ENCODE measurements at regions not wholly inside any gene's neighbourhood (a gene's known extent, or its start where the extent isn't known, plus 50 kb on each side); places are given as distances from the start of the nearest gene placed in this dataset.

- Histone ChIP-seq H3K4me1 (ENCODE audit: control insufficient read depth in 1 of 2, insufficient read depth in 2 of 2, low read length in 2 of 2) (no peaks in the 10 kb centered on the region), H3K36me3 (ENCODE audit: control insufficient read depth in 1 of 2, insufficient read depth in 2 of 2, low read length in 2 of 2) (no peaks in the 10 kb centered on the region), H3K4me3 (ENCODE audit: low read depth in 1 of 2, low read length in 2 of 2) (no peak overlapping the region), H3K9ac (ENCODE audit: low read depth in 1 of 2, low read length in 2 of 2) (no peak overlapping the region), H3K27me3 (ENCODE audit: control insufficient read depth in 1 of 2, insufficient read depth in 2 of 2, low read length in 2 of 2) (no peaks in the 10 kb centered on the region), H3K27ac (ENCODE audit: low read depth, low read length) (no peak overlapping the region), H3K9me3 (ENCODE audit: control insufficient read depth in 1 of 2, low read length in 2 of 2) (peaks cover 0 to 6% of the 10 kb centered on the region in 2 donors)
Measured at GRCh38 chr2:79272616-79273015, 113.1 kb upstream of the REG3A start.

- Histone ChIP-seq H3K4me3 (ENCODE audit: low read depth in 1 of 2, low read length in 2 of 2) (no peak overlapping the region), H3K27me3 (ENCODE audit: control insufficient read depth in 1 of 2, insufficient read depth in 2 of 2, low read length in 2 of 2) (no peaks in the 10 kb centered on the region), H3K27ac (ENCODE audit: low read depth, low read length) (no peak overlapping the region), H3K36me3 (ENCODE audit: control insufficient read depth in 1 of 2, insufficient read depth in 2 of 2, low read length in 2 of 2) (no peaks in the 10 kb centered on the region), H3K4me1 (ENCODE audit: control insufficient read depth in 1 of 2, insufficient read depth in 2 of 2, low read length in 2 of 2) (no peaks in the 10 kb centered on the region), H3K9ac (ENCODE audit: low read depth in 1 of 2, low read length in 2 of 2) (no peak overlapping the region), H3K9me3 (ENCODE audit: control insufficient read depth in 1 of 2, low read length in 2 of 2) (peaks cover 0 to 6% of the 10 kb centered on the region in 2 donors)
Measured at GRCh38 chr2:79271456-79271855, 111.9 kb upstream of the REG3A start.

GRCh38 chr2:79260848-79261247 is 101.3 kb upstream of the REG3A start:
- Histone ChIP-seq H3K9me3 (ENCODE audit: control insufficient read depth in 1 of 2, low read length in 2 of 2) (no peaks in the 10 kb centered on the region), H3K4me3 (ENCODE audit: low read depth in 1 of 2, low read length in 2 of 2) (no peak overlapping the region), H3K4me1 (ENCODE audit: control insufficient read depth in 1 of 2, insufficient read depth in 2 of 2, low read length in 2 of 2) (no peaks in the 10 kb centered on the region), H3K9ac (ENCODE audit: low read depth in 1 of 2, low read length in 2 of 2) (no peak overlapping the region), H3K27ac (ENCODE audit: low read depth, low read length) (no peak overlapping the region), H3K27me3 (ENCODE audit: control insufficient read depth in 1 of 2, insufficient read depth in 2 of 2, low read length in 2 of 2) (no peaks in the 10 kb centered on the region), H3K36me3 (ENCODE audit: control insufficient read depth in 1 of 2, insufficient read depth in 2 of 2, low read length in 2 of 2) (no peaks in the 10 kb centered on the region)

- H3K27ac ChIP-seq (ENCODE audit: low read depth, low read length) = no peak overlapping the region
- H3K27me3 ChIP-seq (ENCODE audit: control insufficient read depth in 1 of 2, insufficient read depth in 2 of 2, low read length in 2 of 2) = no peaks in the 10 kb centered on the region
- no peaks in the 10 kb centered on the region for H3K4me1 ChIP-seq (ENCODE audit: control insufficient read depth in 1 of 2, insufficient read depth in 2 of 2, low read length in 2 of 2)
- H3K9me3 ChIP-seq (ENCODE audit: control insufficient read depth in 1 of 2, low read length in 2 of 2) = no peaks in the 10 kb centered on the region
- H3K9ac ChIP-seq (ENCODE audit: low read depth in 1 of 2, low read length in 2 of 2) = no peak overlapping the region
- H3K36me3 ChIP-seq (ENCODE audit: control insufficient read depth in 1 of 2, insufficient read depth in 2 of 2, low read length in 2 of 2) = no peaks in the 10 kb centered on the region
- no peak overlapping the region for H3K4me3 ChIP-seq (ENCODE audit: low read depth in 1 of 2, low read length in 2 of 2)
Measured at GRCh38 chr2:79259959-79260358, 100.4 kb upstream of the REG3A start.

- no peaks in the 10 kb centered on the region for H3K27me3 ChIP-seq (ENCODE audit: control insufficient read depth in 1 of 2, insufficient read depth in 2 of 2, low read length in 2 of 2)
- H3K36me3 ChIP-seq (ENCODE audit: control insufficient read depth in 1 of 2, insufficient read depth in 2 of 2, low read length in 2 of 2) = no peaks in the 10 kb centered on the region
- H3K27ac ChIP-seq (ENCODE audit: low read depth, low read length) = no peak overlapping the region
- H3K4me3 ChIP-seq (ENCODE audit: low read depth in 1 of 2, low read length in 2 of 2) = no peak overlapping the region
- H3K4me1 ChIP-seq (ENCODE audit: control insufficient read depth in 1 of 2, insufficient read depth in 2 of 2, low read length in 2 of 2) = no peaks in the 10 kb centered on the region
- H3K9me3 ChIP-seq (ENCODE audit: control insufficient read depth in 1 of 2, low read length in 2 of 2) = no peaks in the 10 kb centered on the region
- H3K9ac ChIP-seq (ENCODE audit: low read depth in 1 of 2, low read length in 2 of 2) = no peak overlapping the region
Measured at GRCh38 chr2:79259296-79259695, 99.7 kb upstream of the REG3A start.

GRCh38 chr2:79253243-79253774 is 93.8 kb upstream of the REG3A start:
- Histone ChIP-seq H3K9ac (ENCODE audit: low read depth in 1 of 2, low read length in 2 of 2) (no peak overlapping the region), H3K9me3 (ENCODE audit: control insufficient read depth in 1 of 2, low read length in 2 of 2) (no peaks in the 10 kb centered on the region), H3K4me3 (ENCODE audit: low read depth in 1 of 2, low read length in 2 of 2) (no peak overlapping the region), H3K36me3 (ENCODE audit: control insufficient read depth in 1 of 2, insufficient read depth in 2 of 2, low read length in 2 of 2) (no peaks in the 10 kb centered on the region), H3K27ac (ENCODE audit: low read depth, low read length) (no peak overlapping the region), H3K4me1 (ENCODE audit: control insufficient read depth in 1 of 2, insufficient read depth in 2 of 2, low read length in 2 of 2) (no peaks in the 10 kb centered on the region), H3K27me3 (ENCODE audit: control insufficient read depth in 1 of 2, insufficient read depth in 2 of 2, low read length in 2 of 2) (no peaks in the 10 kb centered on the region)

- Histone ChIP-seq H3K36me3 (ENCODE audit: control insufficient read depth in 1 of 2, insufficient read depth in 2 of 2, low read length in 2 of 2) (no peaks in the 10 kb centered on the region), H3K9me3 (ENCODE audit: control insufficient read depth in 1 of 2, low read length in 2 of 2) (no peaks in the 10 kb centered on the region), H3K4me3 (ENCODE audit: low read depth in 1 of 2, low read length in 2 of 2) (no peak overlapping the region), H3K4me1 (ENCODE audit: control insufficient read depth in 1 of 2, insufficient read depth in 2 of 2, low read length in 2 of 2) (no peaks in the 10 kb centered on the region), H3K9ac (ENCODE audit: low read depth in 1 of 2, low read length in 2 of 2) (no peak overlapping the region), H3K27ac (ENCODE audit: low read depth, low read length) (no peak overlapping the region), H3K27me3 (ENCODE audit: control insufficient read depth in 1 of 2, insufficient read depth in 2 of 2, low read length in 2 of 2) (no peaks in the 10 kb centered on the region)
Measured at GRCh38 chr2:79250656-79251055, 91.1 kb upstream of the REG3A start.

- Histone ChIP-seq H3K27ac (ENCODE audit: low read depth, low read length) (no peak overlapping the region), H3K36me3 (ENCODE audit: control insufficient read depth in 1 of 2, insufficient read depth in 2 of 2, low read length in 2 of 2) (no peaks in the 10 kb centered on the region), H3K27me3 (ENCODE audit: control insufficient read depth in 1 of 2, insufficient read depth in 2 of 2, low read length in 2 of 2) (no peaks in the 10 kb centered on the region), H3K9me3 (ENCODE audit: control insufficient read depth in 1 of 2, low read length in 2 of 2) (no peaks in the 10 kb centered on the region), H3K4me3 (ENCODE audit: low read depth in 1 of 2, low read length in 2 of 2) (no peak overlapping the region), H3K9ac (ENCODE audit: low read depth in 1 of 2, low read length in 2 of 2) (no peak overlapping the region), H3K4me1 (ENCODE audit: control insufficient read depth in 1 of 2, insufficient read depth in 2 of 2, low read length in 2 of 2) (no peaks in the 10 kb centered on the region)
Measured at GRCh38 chr2:79248776-79249175, 89.2 kb upstream of the REG3A start.

GRCh38 chr2:79235135-79235534 is 75.6 kb upstream of the REG3A start:
- no peaks in the 10 kb centered on the region for H3K27me3 ChIP-seq (ENCODE audit: control insufficient read depth in 1 of 2, insufficient read depth in 2 of 2, low read length in 2 of 2)
- no peaks in the 10 kb centered on the region for H3K36me3 ChIP-seq (ENCODE audit: control insufficient read depth in 1 of 2, insufficient read depth in 2 of 2, low read length in 2 of 2)
- H3K4me3 ChIP-seq (ENCODE audit: low read depth in 1 of 2, low read length in 2 of 2) = no peak overlapping the region
- H3K27ac ChIP-seq (ENCODE audit: low read depth, low read length) = no peak overlapping the region
- H3K9me3 ChIP-seq (ENCODE audit: control insufficient read depth in 1 of 2, low read length in 2 of 2) = no peaks in the 10 kb centered on the region
- H3K4me1 ChIP-seq (ENCODE audit: control insufficient read depth in 1 of 2, insufficient read depth in 2 of 2, low read length in 2 of 2) = no peaks in the 10 kb centered on the region
- H3K9ac ChIP-seq (ENCODE audit: low read depth in 1 of 2, low read length in 2 of 2) = no peak overlapping the region

- Histone ChIP-seq H3K27me3 (ENCODE audit: control insufficient read depth in 1 of 2, insufficient read depth in 2 of 2, low read length in 2 of 2) (no peaks in the 10 kb centered on the region), H3K4me1 (ENCODE audit: control insufficient read depth in 1 of 2, insufficient read depth in 2 of 2, low read length in 2 of 2) (no peaks in the 10 kb centered on the region), H3K9ac (ENCODE audit: low read depth in 1 of 2, low read length in 2 of 2) (no peak overlapping the region), H3K9me3 (ENCODE audit: control insufficient read depth in 1 of 2, low read length in 2 of 2) (no peaks in the 10 kb centered on the region), H3K4me3 (ENCODE audit: low read depth in 1 of 2, low read length in 2 of 2) (no peak overlapping the region), H3K36me3 (ENCODE audit: control insufficient read depth in 1 of 2, insufficient read depth in 2 of 2, low read length in 2 of 2) (no peaks in the 10 kb centered on the region), H3K27ac (ENCODE audit: low read depth, low read length) (no peak overlapping the region)
Measured at GRCh38 chr2:79223539-79223938, 64.0 kb upstream of the REG3A start.
